GM12891 (cell line): ENCODE measurements at regions not wholly inside any gene's neighbourhood (a gene's known extent, or its start where the extent isn't known, plus 50 kb on each side); places are given as distances from the start of the nearest gene placed in this dataset.

Experiments
- PAX5 ChIP-seq: IDR thresholded peaks from 2 replicates; pipeline ENCODE4 v1.6.1; 2011; ENCODE audit warnings: low read length, moderate library complexity, mild to moderate bottlenecking; ENCODE audit not compliant: insufficient read depth, severe bottlenecking
- POLR2A ChIP-seq: IDR thresholded peaks from 2 replicates; pipeline ENCODE4 v1.6.1; 2011; ENCODE audit warnings: low read depth, low read length, control low read depth
- POLR2AphosphoS5 ChIP-seq: IDR thresholded peaks from 2 replicates; pipeline ENCODE4 v1.6.1; 2011; ENCODE audit warnings: low read depth, low read length, control low read depth
- POU2F2 ChIP-seq: IDR thresholded peaks from 2 replicates; pipeline ENCODE4 v1.6.1; 2011; ENCODE audit warnings: low read depth, mild to moderate bottlenecking, control low read depth, low read length, moderate library complexity
- SPI1 ChIP-seq: IDR thresholded peaks from 2 replicates; pipeline ENCODE4 v1.6.1; 2011; ENCODE audit warnings: low read depth, low read length, control low read depth
- TAF1 ChIP-seq: IDR thresholded peaks from 2 replicates; pipeline ENCODE4 v1.6.1; 2011; ENCODE audit warnings: low read depth, low read length, control low read depth

GRCh38 chr20:20788308-20788707 lies 75.9 kb upstream of the RALGAPA2 start:
- TF ChIP-seq POLR2A: no peak
- TF ChIP-seq POLR2AphosphoS5: no peak
- no peak for TF ChIP-seq TAF1
- no peak for TF ChIP-seq PAX5
- no peak for TF ChIP-seq SPI1
- no peak for TF ChIP-seq POU2F2
